Amniotic epithelial cell (primary cell): ENCODE measurements at regions not wholly inside any gene's neighbourhood (a gene's known extent, or its start where the extent isn't known, plus 50 kb on each side); places are given as distances from the start of the nearest gene placed in this dataset.
A peak's percentile ranks its signal among the peaks of the same experiment; 100 is the strongest.
"Not testable (repeated sequence)": the region's sequence is repeated elsewhere in the genome, so short reads cannot be mapped to it uniquely, and the experiment has no call there.

Experiments
- DNase-seq: peaks from one replicate; pipeline ENCODE4 v3.0.0-alpha.2; 2010; ENCODE audit warnings: low read depth

DNA sequence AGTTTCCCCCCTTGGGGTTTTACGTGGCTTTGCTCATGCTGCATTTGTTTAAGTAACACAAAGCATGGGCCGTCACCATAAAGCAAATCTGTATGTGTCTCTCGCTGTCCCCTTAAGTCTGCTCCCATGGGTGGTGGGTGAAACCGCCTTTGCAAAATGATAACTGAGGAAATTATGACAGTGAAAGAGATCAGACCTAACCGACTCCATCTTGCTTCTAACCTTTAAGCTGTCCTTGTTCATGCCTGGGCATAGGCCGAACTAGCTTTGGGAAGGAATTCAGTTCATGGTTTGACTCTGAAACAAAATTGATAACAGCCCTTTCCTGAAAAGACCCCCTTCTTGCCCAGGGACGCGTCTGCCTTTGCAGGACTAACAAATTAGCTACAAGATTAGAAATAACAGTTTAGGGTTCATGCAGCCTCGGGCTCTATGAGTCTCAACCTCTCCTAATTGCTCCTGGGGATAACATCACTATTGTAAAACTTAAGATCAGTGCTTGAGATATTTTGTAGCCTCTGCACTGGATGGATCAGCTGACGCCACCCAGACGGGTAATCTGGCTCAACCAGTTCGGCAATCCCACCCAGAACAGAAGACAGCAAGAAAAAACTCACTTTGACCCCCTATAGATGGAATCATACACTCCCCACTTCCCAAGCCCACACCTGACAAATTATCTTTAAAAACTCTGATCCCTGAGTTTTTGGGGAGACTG, 623.7 kb downstream of the TYW1 start:
- no peak for DNase-seq

DNA sequence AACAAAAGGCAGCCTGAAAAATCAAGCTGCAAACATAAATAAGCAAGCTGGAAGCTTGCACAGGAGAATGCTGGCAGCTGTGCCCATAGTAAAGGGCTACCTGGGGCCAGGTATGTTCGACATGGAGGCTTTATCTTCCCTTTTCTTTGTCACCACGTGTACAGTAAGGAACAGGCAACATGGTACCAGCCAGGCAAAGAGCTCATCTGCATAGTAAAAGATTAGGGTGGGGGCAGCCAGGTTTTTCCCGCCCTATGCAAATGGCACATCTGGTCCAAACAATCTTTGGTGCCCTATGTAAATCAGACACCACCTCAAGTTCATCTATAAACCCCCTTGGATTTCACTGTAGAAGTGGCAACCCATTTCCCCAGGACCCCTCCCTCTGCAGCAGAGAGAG, 625.1 kb downstream of the TYW1 start:
- DNase-seq, result no peak

GRCh38 chr7:67625257-67625737, 628.7 kb downstream of the TYW1 start:
- peak; percentile 3 for DNase-seq

DNA sequence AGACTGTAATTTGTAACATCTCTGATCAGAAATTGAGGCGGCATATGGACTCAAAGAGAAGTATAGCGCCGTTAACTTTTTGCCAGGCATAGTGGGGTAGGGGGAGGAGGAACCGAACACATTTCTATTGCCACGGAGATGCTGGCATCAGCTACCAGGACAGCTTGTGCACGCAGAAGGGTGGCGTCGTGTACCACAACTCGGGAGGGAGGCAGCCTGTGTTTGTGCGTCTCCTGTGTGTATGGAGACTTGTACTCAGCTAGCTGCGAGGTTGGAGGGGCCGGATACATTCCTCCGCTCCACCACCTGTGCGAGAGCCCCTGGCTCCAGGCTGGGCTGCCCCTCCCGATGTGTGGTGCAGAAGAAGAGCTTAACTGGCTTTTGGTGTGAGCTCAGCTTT, 634.8 kb downstream of the TYW1 start:
- DNase-seq, result no peak

DNA sequence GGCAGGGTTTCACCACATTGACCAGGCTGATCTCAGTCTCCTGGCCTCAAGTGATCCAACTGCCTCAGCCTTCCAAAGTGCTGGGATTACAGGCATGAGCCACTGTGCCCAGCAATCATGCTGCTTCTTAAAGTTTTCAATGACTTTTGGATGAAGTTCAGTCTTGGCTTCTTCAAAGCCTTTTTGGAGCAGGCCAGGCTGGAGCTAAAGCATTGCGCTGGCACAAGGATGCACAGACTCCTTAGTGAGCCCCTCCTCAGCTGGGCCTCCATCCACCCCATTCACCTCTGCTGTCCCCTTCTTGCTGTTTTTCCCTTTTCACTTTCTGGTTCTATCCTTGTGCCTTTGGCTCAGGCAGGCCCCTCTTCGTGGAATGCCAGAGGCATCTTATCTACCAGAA, 638.6 kb downstream of the TYW1 start:
- DNase-seq, result no peak

GRCh38 chr7:67636348-67637022, 639.9 kb downstream of the TYW1 start:
- DNase-seq, result no peak

GRCh38 chr7:67637023-67637358, 640.4 kb downstream of the TYW1 start:
- no peak for DNase-seq

DNA sequence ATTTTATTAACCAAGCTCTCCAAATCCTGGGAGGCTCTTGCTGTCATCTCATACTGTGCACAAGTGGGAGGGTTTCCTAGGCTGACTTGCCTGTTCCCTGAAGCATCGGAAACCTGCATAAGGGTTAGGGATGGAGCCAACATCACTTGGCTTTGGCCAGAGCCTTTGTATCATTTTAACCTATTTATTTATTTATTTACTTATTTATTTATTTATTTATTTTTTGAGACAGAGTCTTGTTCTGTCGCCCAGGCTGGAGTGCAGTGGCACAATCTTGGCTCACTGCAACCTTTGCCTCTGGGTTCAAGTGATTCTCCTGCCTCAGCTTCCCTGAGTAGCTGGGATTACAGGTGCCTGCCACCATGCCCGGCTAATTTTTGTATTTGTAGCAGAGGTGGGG, 645.9 kb downstream of the TYW1 start:
- DNase-seq, result not testable (repeated sequence)

DNA sequence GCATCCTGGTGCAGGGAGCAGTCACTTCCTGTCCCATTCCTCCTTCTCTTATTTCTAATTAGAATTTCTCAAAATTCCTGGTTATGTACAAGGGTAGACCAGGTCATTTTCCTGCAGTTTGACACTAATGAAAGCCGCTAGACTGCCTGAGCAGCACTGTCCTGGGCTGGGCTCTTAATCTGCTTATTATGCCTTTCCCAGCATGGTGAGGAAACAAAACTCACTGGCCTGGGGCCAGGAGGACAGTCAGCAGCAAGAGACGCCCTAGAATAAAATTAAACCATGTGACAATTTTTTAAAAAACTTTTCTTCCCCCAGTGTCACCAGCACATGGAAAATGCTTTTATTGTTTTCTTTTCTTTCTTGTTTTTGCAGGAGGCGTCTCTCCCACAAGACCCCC, 647.5 kb downstream of the TYW1 start:
- no peak for DNase-seq

GRCh38 chr7:67652937-67653336, 656.3 kb downstream of the TYW1 start:
- no peak for DNase-seq

DNA sequence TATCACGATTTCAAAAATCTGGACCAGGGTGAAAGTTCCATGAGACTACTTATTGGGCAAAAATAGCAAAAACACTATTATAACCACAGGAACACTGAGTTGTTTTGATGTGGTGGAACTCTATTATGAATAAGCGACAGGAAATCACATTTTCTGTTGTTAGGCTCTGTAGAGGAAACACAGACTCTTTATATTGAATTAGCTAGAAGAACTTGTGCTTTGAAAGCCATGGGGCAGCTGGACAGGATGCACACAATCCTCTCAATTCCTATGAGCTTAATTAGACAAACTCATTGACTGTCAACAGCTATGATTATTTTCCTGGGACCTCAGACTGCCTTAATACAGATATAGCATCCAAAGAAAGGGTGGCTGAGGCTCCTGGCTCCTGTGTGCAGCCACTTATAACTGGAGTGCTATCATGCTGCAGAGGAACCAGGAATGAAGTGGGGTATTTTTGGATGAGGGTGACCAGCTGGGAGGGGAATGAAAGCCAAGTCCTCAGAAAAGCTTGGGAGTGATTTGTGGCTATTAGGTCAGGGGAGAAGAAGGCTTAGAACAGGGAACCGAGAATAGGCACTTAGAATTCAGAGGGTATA, 657.3 kb downstream of the TYW1 start:
- DNase-seq, result no peak

- no peak for DNase-seq
These were observed 658.0 kb downstream of the TYW1 start for GRCh38 chr7:67654642-67655041.

GRCh38 chr7:67655168-67655567, 658.5 kb downstream of the TYW1 start:
- no peak for DNase-seq

DNA sequence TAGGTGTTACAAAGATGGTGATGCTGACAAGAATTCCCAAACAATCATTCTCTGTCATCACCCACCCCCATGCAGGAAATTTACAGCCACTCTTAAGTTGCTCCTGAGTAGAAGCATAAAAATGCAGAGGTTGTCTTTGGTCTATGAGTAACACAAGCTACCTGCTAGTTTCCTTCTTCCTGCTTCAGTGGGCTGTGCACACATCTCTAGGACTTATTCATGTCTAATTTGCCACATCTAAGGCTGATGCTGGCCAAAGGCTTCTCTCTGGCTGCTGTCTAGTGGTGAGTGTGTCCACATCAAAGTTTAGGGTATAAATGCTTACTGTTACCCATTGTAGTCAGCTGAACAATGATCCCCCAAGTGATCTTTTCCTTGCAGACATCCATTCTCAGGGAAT, 662.5 kb downstream of the TYW1 start:
- no peak for DNase-seq

GRCh38 chr7:67662804-67663203, 666.2 kb downstream of the TYW1 start:
- DNase-seq, result no peak

DNA sequence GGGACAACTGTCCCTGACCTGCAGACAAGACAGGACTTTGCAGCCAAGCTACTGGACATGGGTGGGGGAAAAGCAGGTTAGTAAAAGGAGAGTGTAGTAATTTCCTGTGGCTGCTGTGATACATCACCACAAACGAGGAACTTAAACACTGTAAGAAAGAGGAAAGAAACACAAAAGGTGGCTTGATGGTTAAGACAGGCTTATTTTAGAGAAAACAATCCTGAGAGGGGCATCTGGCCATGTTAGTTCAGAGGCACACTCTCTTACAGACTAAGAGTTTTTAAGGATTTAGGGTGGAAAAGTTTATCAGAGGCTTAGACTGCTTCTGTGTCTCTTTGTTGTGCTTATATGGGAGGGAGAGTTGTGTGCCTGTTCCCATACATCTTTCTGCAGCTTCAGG, 667.0 kb downstream of the TYW1 start:
- DNase-seq, result no peak

GRCh38 chr7:67666359-67666758, 669.7 kb downstream of the TYW1 start:
- DNase-seq, result not testable (repeated sequence)

DNA sequence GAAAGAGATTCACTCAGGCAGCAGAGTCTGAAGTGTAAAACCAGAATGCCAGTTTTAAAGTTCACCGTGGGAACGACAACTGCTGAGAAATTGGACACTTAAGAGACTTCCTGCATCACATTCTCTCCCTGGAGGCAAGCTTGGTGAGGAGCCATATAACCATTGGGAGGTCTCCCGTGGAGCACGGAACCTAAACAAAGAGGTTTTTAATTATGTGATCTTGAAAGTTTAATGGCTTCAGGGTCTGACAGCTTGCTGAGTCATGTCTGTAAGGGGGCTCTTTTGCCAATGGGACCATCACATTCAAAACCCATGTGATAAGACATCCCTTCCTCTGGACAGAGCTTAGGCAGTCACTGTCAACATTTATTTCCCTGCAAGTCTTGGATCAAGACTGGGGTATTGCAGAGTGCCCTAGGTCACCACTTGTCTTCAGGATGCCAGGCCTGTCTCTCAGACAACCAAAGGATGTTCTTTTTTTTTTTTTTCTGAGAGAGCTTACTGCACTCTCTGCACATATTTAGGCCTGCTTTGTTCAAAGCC, 674.4 kb downstream of the TYW1 start:
- DNase-seq, result no peak

- DNase-seq, result no peak
These were observed 677.2 kb downstream of the TYW1 start for GRCh38 chr7:67673861-67674260.

DNA sequence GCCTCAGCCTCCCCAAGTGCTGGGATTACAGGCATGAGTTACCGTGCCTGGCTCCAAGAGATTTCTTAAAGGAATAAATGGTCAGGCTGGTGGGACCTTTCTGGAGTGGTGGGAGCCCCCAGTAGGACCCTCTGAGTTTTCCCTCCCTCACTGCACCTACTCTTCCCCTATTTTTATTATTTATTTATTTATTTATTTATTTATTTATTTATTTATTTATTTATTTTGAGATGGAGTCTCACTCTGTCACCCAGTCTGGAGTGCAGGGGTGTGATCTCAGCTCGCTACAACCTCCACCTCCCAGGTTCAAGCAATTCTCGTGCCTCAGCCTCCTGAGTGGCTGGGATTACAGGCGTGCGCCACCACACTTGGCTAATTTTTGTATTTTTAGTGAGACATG, 678.2 kb downstream of the TYW1 start:
- DNase-seq, result not testable (repeated sequence)

DNA sequence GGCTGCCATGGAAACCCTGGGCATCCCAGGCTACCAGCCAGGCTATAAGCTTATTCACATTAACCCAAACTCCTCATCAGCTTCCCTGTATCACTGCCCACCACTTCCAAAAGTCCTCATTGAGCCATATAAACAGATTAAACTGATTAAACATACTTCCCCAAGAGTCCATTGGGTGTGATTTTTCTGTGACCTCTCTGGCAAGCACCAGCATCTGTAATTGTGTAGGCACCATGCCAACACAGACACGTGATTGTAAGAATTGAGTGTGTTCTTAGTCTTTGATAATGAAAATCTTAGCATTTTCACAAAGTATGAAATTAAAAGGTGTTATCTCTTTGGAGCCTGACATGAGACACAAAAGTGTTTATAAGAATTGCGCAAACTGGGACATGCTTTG, 679.3 kb downstream of the TYW1 start:
- no peak for DNase-seq

GRCh38 chr7:67678419-67678818, 681.8 kb downstream of the TYW1 start:
- DNase-seq, result no peak

DNA sequence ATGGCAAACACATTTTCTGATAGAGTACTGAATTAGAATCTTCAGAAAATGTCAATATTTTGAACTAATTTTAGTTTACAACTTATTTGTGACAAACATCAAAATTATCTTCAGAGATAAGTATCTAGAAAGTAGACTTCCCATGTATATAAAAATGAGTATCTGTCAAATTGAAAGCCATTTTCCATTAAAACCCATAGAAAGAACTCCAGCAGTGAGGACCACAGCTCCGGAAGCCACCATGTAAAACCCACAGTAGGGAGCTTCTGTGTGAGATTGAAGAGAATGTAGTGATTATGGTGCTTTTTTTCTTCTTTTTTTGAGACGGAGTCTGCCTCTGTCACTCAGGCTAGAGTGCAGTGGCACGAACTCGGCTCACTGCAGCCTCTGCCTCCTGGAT, 687.0 kb downstream of the TYW1 start:
- no peak for DNase-seq
